ENCODE measurements at regions not wholly inside any gene's neighbourhood (a gene's known extent, or its start where the extent isn't known, plus 50 kb on each side); places are given as distances from the start of the nearest gene placed in this dataset.

GRCh38 chr16:64704386-64704785 lies 417.5 kb downstream of the CDH11 start:
- no peaks in the 10 kb centered on the region for H3K4me1 ChIP-seq (ENCODE audit: control insufficient read depth, insufficient read depth, low read length, unreplicated experiment)
- H3K36me3 ChIP-seq (ENCODE audit: insufficient read depth, low read length): no peaks in the 10 kb centered on the region
- H3K27me3 ChIP-seq (ENCODE audit: insufficient read depth, low read length): 0 out of 2 replicates have a peak, but pooled peaks cover 4% of the 10 kb centered on the region
- no peaks in the 10 kb centered on the region for H3K79me2 ChIP-seq (ENCODE audit: control insufficient read depth, insufficient read depth, low read length, unreplicated experiment)
- no peak overlapping the region for H3K27ac ChIP-seq (ENCODE audit: low read depth, low read length)
- no peak overlapping the region for H2AFZ ChIP-seq (ENCODE audit: low read length, unreplicated experiment)
- no peak overlapping the region for H3K4me3 ChIP-seq (ENCODE audit: low read depth, low read length)

DNA sequence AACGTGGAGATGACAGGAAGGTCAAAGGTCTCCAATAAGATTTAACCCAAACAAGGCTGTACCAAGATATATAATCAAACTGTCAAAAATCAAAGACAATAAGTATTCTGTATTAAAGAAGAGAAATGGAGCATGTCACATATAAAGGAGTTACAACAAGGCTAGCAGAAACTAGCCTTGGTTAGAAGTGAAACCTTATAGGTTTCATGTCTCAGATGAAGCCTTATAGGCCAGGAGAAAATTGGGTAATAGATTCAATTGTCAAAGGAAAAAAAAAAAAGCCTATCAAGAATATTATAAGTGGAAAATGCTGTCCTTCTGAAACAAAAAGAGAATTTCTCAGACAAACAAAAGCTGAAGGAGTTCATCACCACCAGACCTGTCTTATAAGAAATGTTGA lies 419.4 kb downstream of the CDH11 start:
- Histone ChIP-seq H2AFZ (ENCODE audit: low read length, unreplicated experiment) (no peak overlapping the region), H3K27me3 (ENCODE audit: insufficient read depth, low read length) (no peaks in the 10 kb centered on the region), H3K79me2 (ENCODE audit: control insufficient read depth, insufficient read depth, low read length, unreplicated experiment) (no peaks in the 10 kb centered on the region), H3K27ac (ENCODE audit: low read depth, low read length) (no peak overlapping the region), H3K4me3 (ENCODE audit: low read depth, low read length) (no peak overlapping the region), H3K36me3 (ENCODE audit: insufficient read depth, low read length) (no peaks in the 10 kb centered on the region), H3K4me1 (ENCODE audit: control insufficient read depth, insufficient read depth, low read length, unreplicated experiment) (no peaks in the 10 kb centered on the region)

- H3K4me1 ChIP-seq (ENCODE audit: control insufficient read depth, insufficient read depth, low read length, unreplicated experiment): no peaks in the 10 kb centered on the region
- H3K4me3 ChIP-seq (ENCODE audit: low read depth, low read length): no peak overlapping the region
- H2AFZ ChIP-seq (ENCODE audit: low read length, unreplicated experiment): no peak overlapping the region
- H3K27me3 ChIP-seq (ENCODE audit: insufficient read depth, low read length): no peaks in the 10 kb centered on the region
- no peaks in the 10 kb centered on the region for H3K36me3 ChIP-seq (ENCODE audit: insufficient read depth, low read length)
- no peak overlapping the region for H3K27ac ChIP-seq (ENCODE audit: low read depth, low read length)
- H3K79me2 ChIP-seq (ENCODE audit: control insufficient read depth, insufficient read depth, low read length, unreplicated experiment): no peaks in the 10 kb centered on the region
These were observed 421.2 kb downstream of the CDH11 start for GRCh38 chr16:64700628-64701027.

- Histone ChIP-seq H2AFZ (ENCODE audit: low read length, unreplicated experiment) (no peak overlapping the region), H3K27ac (ENCODE audit: low read depth, low read length) (no peak overlapping the region), H3K27me3 (ENCODE audit: insufficient read depth, low read length) (no peaks in the 10 kb centered on the region), H3K4me3 (ENCODE audit: low read depth, low read length) (no peak overlapping the region), H3K4me1 (ENCODE audit: control insufficient read depth, insufficient read depth, low read length, unreplicated experiment) (no peaks in the 10 kb centered on the region), H3K36me3 (ENCODE audit: insufficient read depth, low read length) (no peaks in the 10 kb centered on the region), H3K79me2 (ENCODE audit: control insufficient read depth, insufficient read depth, low read length, unreplicated experiment) (no peaks in the 10 kb centered on the region)
These were observed 425.0 kb downstream of the CDH11 start for GRCh38 chr16:64696866-64697265.

DNA sequence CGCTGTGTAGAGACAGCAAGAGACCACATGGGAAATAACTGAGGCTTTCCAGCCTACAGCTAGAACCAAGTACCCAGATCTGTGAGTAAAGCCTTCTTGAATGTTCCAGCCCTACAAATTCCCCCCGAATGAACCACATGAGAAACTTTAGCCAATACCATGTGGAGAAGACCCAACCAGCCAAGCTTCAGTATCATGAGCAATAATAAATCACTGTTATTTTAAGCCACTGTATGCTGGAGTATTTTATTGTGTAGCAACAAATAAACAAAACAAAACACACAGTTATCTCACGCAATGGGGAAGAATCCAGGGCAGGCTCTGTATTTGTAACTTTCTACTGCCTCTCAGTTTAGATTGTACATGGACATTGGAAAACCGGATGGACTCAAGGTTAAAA lies 426.2 kb downstream of the CDH11 start:
- Histone ChIP-seq H3K27ac (ENCODE audit: low read depth, low read length) (no peak overlapping the region), H3K36me3 (ENCODE audit: insufficient read depth, low read length) (no peaks in the 10 kb centered on the region), H3K4me3 (ENCODE audit: low read depth, low read length) (no peak overlapping the region), H3K27me3 (ENCODE audit: insufficient read depth, low read length) (no peaks in the 10 kb centered on the region), H3K79me2 (ENCODE audit: control insufficient read depth, insufficient read depth, low read length, unreplicated experiment) (no peaks in the 10 kb centered on the region), H2AFZ (ENCODE audit: low read length, unreplicated experiment) (no peak overlapping the region), H3K4me1 (ENCODE audit: control insufficient read depth, insufficient read depth, low read length, unreplicated experiment) (no peaks in the 10 kb centered on the region)

DNA sequence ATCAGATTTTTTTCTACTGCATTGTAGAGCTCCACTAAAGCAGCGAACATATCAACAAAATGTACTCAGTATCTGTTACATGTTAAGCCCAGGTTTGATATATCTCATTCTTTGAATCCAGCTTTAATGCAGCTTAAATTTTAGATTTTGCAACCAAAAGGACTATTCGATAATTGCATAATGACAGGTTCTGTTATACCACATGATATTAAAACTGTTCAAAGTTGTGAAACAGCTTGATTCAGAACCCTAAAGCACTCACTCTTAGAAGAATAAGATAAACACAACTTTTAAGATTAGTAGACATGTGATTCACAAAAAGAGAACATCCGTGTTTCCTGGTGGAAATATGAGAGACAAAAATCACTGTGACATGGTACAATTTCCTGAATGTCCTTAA lies 427.9 kb downstream of the CDH11 start:
- Histone ChIP-seq H3K4me3 (ENCODE audit: low read depth, low read length) (no peak overlapping the region), H2AFZ (ENCODE audit: low read length, unreplicated experiment) (no peak overlapping the region), H3K27ac (ENCODE audit: low read depth, low read length) (no peak overlapping the region), H3K4me1 (ENCODE audit: control insufficient read depth, insufficient read depth, low read length, unreplicated experiment) (no peaks in the 10 kb centered on the region), H3K27me3 (ENCODE audit: insufficient read depth, low read length) (no peaks in the 10 kb centered on the region), H3K36me3 (ENCODE audit: insufficient read depth, low read length) (no peaks in the 10 kb centered on the region), H3K79me2 (ENCODE audit: control insufficient read depth, insufficient read depth, low read length, unreplicated experiment) (no peaks in the 10 kb centered on the region)

GRCh38 chr16:64687786-64688185 lies 434.1 kb downstream of the CDH11 start:
- Histone ChIP-seq H2AFZ (ENCODE audit: low read length, unreplicated experiment) (no peak overlapping the region), H3K27me3 (ENCODE audit: insufficient read depth, low read length) (no peaks in the 10 kb centered on the region), H3K4me3 (ENCODE audit: low read depth, low read length) (no peak overlapping the region), H3K79me2 (ENCODE audit: control insufficient read depth, insufficient read depth, low read length, unreplicated experiment) (no peaks in the 10 kb centered on the region), H3K36me3 (ENCODE audit: insufficient read depth, low read length) (no peaks in the 10 kb centered on the region), H3K27ac (ENCODE audit: low read depth, low read length) (no peak overlapping the region), H3K4me1 (ENCODE audit: control insufficient read depth, insufficient read depth, low read length, unreplicated experiment) (no peaks in the 10 kb centered on the region)

DNA sequence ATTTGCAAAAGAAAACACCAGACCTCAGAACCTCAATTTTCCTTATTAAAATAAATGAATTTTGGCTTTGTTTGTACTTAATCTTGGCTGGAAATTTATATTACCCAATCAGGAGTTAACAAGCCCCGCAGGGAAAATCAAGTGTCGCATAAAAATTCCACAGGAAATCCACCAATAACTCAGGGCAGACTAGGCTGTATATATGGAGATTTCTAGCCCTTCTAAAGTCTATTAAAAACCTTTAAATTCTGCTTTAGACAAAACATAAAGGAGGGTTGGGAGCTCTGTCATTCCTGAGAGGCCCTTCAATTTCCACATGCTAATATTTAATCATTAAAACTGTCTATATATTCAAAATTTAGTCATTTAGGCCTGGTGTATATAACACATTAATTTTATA lies 434.7 kb downstream of the CDH11 start:
- Histone ChIP-seq H3K36me3 (ENCODE audit: insufficient read depth, low read length) (no peaks in the 10 kb centered on the region), H3K4me1 (ENCODE audit: control insufficient read depth, insufficient read depth, low read length, unreplicated experiment) (no peaks in the 10 kb centered on the region), H3K27me3 (ENCODE audit: insufficient read depth, low read length) (no peaks in the 10 kb centered on the region), H2AFZ (ENCODE audit: low read length, unreplicated experiment) (no peak overlapping the region), H3K4me3 (ENCODE audit: low read depth, low read length) (no peak overlapping the region), H3K79me2 (ENCODE audit: control insufficient read depth, insufficient read depth, low read length, unreplicated experiment) (no peaks in the 10 kb centered on the region), H3K27ac (ENCODE audit: low read depth, low read length) (no peak overlapping the region)

DNA sequence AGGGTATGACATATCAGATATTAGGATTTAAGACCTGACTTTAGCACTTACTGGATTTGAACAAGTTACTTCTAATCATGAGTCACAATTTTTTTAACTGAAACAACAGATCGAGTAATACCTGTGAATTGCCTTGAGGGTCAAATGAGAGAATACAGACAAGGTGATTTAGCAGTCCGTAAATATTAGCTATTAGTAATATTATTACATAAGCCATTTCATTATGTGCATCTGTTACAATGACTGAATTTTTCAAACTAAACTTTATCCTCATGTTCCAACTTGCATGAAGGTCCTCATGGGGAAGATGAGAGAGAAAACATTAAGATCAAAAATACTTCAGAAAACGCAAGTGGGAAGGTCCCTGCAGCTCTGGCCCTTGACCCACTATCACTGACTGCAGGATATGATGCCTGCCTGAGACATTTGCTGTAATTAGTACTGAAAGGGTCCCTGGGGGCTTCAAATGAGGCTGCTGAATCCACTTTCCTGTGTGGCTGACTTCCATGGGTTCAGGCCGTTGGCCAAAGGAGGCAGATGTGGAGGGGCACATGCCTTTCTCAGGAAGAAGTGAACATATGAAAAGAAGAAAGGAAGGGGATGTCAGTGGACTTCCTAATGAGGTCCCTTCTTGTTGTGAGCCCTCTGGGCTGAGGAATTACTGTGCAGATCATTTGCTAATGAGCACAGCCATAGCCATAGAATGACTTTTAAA lies 441.7 kb downstream of the CDH11 start:
- no peaks in the 10 kb centered on the region for H3K4me1 ChIP-seq (ENCODE audit: control insufficient read depth, insufficient read depth, low read length, unreplicated experiment)
- H3K4me3 ChIP-seq (ENCODE audit: low read depth, low read length): no peak overlapping the region
- no peaks in the 10 kb centered on the region for H3K79me2 ChIP-seq (ENCODE audit: control insufficient read depth, insufficient read depth, low read length, unreplicated experiment)
- H3K27me3 ChIP-seq (ENCODE audit: insufficient read depth, low read length): no peaks in the 10 kb centered on the region
- no peaks in the 10 kb centered on the region for H3K36me3 ChIP-seq (ENCODE audit: insufficient read depth, low read length)
- no peak overlapping the region for H2AFZ ChIP-seq (ENCODE audit: low read length, unreplicated experiment)
- no peak overlapping the region for H3K27ac ChIP-seq (ENCODE audit: low read depth, low read length)

GRCh38 chr16:64669573-64669972 lies 452.3 kb downstream of the CDH11 start:
- no peak overlapping the region for H3K27ac ChIP-seq (ENCODE audit: low read depth, low read length)
- H3K4me3 ChIP-seq (ENCODE audit: low read depth, low read length): no peak overlapping the region
- H3K4me1 ChIP-seq (ENCODE audit: control insufficient read depth, insufficient read depth, low read length, unreplicated experiment): no peaks in the 10 kb centered on the region
- H3K27me3 ChIP-seq (ENCODE audit: insufficient read depth, low read length): no peaks in the 10 kb centered on the region
- H3K79me2 ChIP-seq (ENCODE audit: control insufficient read depth, insufficient read depth, low read length, unreplicated experiment): no peaks in the 10 kb centered on the region
- no peak overlapping the region for H2AFZ ChIP-seq (ENCODE audit: low read length, unreplicated experiment)
- H3K36me3 ChIP-seq (ENCODE audit: insufficient read depth, low read length): no peaks in the 10 kb centered on the region

GRCh38 chr16:64667334-64667877 lies 454.5 kb downstream of the CDH11 start:
- Histone ChIP-seq H3K27ac (ENCODE audit: low read depth, low read length) (no peak overlapping the region), H3K36me3 (ENCODE audit: insufficient read depth, low read length) (no peaks in the 10 kb centered on the region), H3K4me3 (ENCODE audit: low read depth, low read length) (no peak overlapping the region), H3K4me1 (ENCODE audit: control insufficient read depth, insufficient read depth, low read length, unreplicated experiment) (no peaks in the 10 kb centered on the region), H2AFZ (ENCODE audit: low read length, unreplicated experiment) (no peak overlapping the region), H3K79me2 (ENCODE audit: control insufficient read depth, insufficient read depth, low read length, unreplicated experiment) (no peaks in the 10 kb centered on the region), H3K27me3 (ENCODE audit: insufficient read depth, low read length) (no peaks in the 10 kb centered on the region)

Measured in ACC112 (cell line).